GM15510 (cell line): ENCODE measurements at regions not wholly inside any gene's neighbourhood (a gene's known extent, or its start where the extent isn't known, plus 50 kb on each side); places are given as distances from the start of the nearest gene placed in this dataset.

Experiments
- POLR2A ChIP-seq: IDR thresholded peaks from 3 replicates; pipeline ENCODE4 v1.6.1; 2011; ENCODE audit warnings: borderline replicate concordance; ENCODE audit not compliant: insufficient read length; ENCODE audit errors: extremely low read depth

GRCh38 chr14:65321370-65321875, 91.1 kb upstream of the FUT8 start:
- no peak for TF ChIP-seq POLR2A

GRCh38 chr14:65329481-65329880, 83.0 kb upstream of the FUT8 start:
- no peak for TF ChIP-seq POLR2A

GRCh38 chr14:65329911-65330310, 82.6 kb upstream of the FUT8 start:
- no peak for TF ChIP-seq POLR2A

GRCh38 chr14:65330416-65330815, 82.1 kb upstream of the FUT8 start:
- no peak for TF ChIP-seq POLR2A

GRCh38 chr14:65331652-65332051, 80.9 kb upstream of the FUT8 start:
- TF ChIP-seq POLR2A, result no peak

- TF ChIP-seq POLR2A, result no peak
Measured at GRCh38 chr14:65332141-65332871, 80.2 kb upstream of the FUT8 start.

- no peak for TF ChIP-seq POLR2A
Measured at GRCh38 chr14:65333943-65334687, 78.4 kb upstream of the FUT8 start.

GRCh38 chr14:65334765-65335410, 77.6 kb upstream of the FUT8 start:
- TF ChIP-seq POLR2A, result no peak

GRCh38 chr14:65335411-65335947, 77.1 kb upstream of the FUT8 start:
- TF ChIP-seq POLR2A, result no peak

GRCh38 chr14:65336191-65336591, 76.3 kb upstream of the FUT8 start:
- TF ChIP-seq POLR2A, result no peak

GRCh38 chr14:65339866-65340265, 72.7 kb upstream of the FUT8 start:
- TF ChIP-seq POLR2A, result no peak

- no peak for TF ChIP-seq POLR2A
Measured at GRCh38 chr14:65344011-65344410, 68.5 kb upstream of the FUT8 start.

GRCh38 chr14:65345266-65345665, 67.3 kb upstream of the FUT8 start:
- TF ChIP-seq POLR2A, result no peak

GRCh38 chr14:65346474-65346873, 66.1 kb upstream of the FUT8 start:
- TF ChIP-seq POLR2A, result no peak

GRCh38 chr14:65346895-65347294, 65.6 kb upstream of the FUT8 start:
- no peak for TF ChIP-seq POLR2A

GRCh38 chr14:65348137-65348536, 64.4 kb upstream of the FUT8 start:
- no peak for TF ChIP-seq POLR2A

GRCh38 chr14:65349100-65349499, 63.4 kb upstream of the FUT8 start:
- TF ChIP-seq POLR2A, result no peak
